Loucy (cell line): ENCODE measurements at regions not wholly inside any gene's neighbourhood (a gene's known extent, or its start where the extent isn't known, plus 50 kb on each side); places are given as distances from the start of the nearest gene placed in this dataset.

ENCODE experiments used
- EZH2phosphoT487 ChIP-seq: fragments of 200-600 bp; IDR thresholded peaks from 2 replicates; pipeline ENCODE4 v1.6.1; 2018; ENCODE audit warnings: antibody characterized with exemption, mild to moderate bottlenecking, moderate library complexity, borderline replicate concordance
- TF ChIP-seq, protein P1 (sequence below): fragments of 200-600 bp; sonication (generic); conservative IDR thresholded peaks from 2 replicates; pipeline ENCODE4 v1.5.1; 2014; ENCODE audit warnings: mild to moderate bottlenecking, antibody characterized with exemption, low read length

DNA sequence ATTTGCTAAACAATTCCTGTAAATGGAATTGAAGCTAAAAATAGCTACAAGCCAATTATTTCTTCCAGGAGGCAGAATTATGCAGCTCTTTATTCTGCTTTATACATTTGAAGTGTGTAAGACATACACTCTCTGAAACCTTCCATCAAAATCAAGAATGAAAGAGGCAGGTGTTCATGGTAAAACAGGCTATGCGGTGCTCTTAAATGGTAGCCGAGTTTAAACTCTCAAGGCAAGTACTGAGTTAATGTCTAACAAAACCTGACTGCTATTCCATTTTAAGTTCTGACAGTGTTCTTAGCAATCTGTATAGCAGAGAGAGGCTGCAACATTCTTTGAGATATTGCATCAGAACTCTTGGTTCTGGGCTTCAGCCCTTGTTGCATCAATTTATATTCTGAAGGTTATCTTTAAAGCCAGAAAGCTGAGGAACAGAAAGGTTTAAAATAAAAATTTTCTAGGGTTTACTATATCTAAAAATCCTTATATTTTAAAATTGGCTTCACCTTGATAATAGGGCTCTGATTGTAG lies 248.3 kb upstream of the CCNG1 start:
- TF ChIP-seq, protein P1, sequence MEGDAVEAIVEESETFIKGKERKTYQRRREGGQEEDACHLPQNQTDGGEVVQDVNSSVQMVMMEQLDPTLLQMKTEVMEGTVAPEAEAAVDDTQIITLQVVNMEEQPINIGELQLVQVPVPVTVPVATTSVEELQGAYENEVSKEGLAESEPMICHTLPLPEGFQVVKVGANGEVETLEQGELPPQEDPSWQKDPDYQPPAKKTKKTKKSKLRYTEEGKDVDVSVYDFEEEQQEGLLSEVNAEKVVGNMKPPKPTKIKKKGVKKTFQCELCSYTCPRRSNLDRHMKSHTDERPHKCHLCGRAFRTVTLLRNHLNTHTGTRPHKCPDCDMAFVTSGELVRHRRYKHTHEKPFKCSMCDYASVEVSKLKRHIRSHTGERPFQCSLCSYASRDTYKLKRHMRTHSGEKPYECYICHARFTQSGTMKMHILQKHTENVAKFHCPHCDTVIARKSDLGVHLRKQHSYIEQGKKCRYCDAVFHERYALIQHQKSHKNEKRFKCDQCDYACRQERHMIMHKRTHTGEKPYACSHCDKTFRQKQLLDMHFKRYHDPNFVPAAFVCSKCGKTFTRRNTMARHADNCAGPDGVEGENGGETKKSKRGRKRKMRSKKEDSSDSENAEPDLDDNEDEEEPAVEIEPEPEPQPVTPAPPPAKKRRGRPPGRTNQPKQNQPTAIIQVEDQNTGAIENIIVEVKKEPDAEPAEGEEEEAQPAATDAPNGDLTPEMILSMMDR, result no peak
- no peak for TF ChIP-seq EZH2phosphoT487
